Coronary artery (tissue), 2 donors: ENCODE measurements at regions not wholly inside any gene's neighbourhood (a gene's known extent, or its start where the extent isn't known, plus 50 kb on each side); places are given as distances from the start of the nearest gene placed in this dataset.

Source experiments
- DNase-seq: peaks from one replicate; pipeline ENCODE4 v3.0.0-alpha.2; 2017; ENCODE audit warnings: low spot score
- H3K27ac ChIP-seq, 2 donors: fragments of 200-600 bp; sonication (generic); one replicate each; pipeline ENCODE4 v1.5.1; 2016 to 2019
- H3K4me3 ChIP-seq: fragments of 200-600 bp; sonication (generic); 2 replicates; pipeline ENCODE4 v1.5.1; 2016; ENCODE audit warnings: mild to moderate bottlenecking, moderate library complexity
- CTCF ChIP-seq: fragments of 200-600 bp; sonication (generic); IDR thresholded peaks from one replicate; pipeline ENCODE4 v1.5.1; 2019; ENCODE audit warnings: antibody characterized with exemption

DNA sequence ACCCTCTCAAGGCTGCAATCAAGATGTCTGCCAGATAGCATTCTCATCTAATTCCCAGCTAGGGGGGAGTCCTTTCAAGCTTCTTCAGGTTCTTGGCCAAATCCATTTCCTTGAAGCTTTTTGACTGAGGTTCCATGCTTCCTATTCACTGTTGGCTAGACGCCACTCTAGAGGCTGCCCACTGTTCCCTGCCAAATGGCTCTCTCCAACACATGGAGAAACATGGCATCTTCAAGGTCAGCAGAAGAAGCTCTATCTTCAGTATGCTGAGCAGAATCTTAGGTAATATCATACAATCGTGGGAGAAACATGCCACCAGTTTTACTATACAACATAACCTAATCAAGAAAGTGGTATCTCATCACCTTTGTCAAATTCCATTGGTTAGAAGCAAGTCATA, 1985.1 kb upstream of the CELF4 start:
- no peak overlapping the region for H3K27ac ChIP-seq
- no peak overlapping the region for H3K4me3 ChIP-seq
- DNase-seq, result no peak
- TF ChIP-seq CTCF, result no peak

- DNase-seq, result no peak
- Histone ChIP-seq H3K27ac (no peak overlapping the region), H3K4me3 (no peak overlapping the region)
- no peak for TF ChIP-seq CTCF
Observed at GRCh38 chr18:39549144-39549543, 1983.5 kb upstream of the CELF4 start.

GRCh38 chr18:39531659-39532058, 1966.1 kb upstream of the CELF4 start:
- Histone ChIP-seq H3K27ac (no peak overlapping the region), H3K4me3 (no peak overlapping the region)
- DNase-seq, result no peak
- no peak for TF ChIP-seq CTCF

DNA sequence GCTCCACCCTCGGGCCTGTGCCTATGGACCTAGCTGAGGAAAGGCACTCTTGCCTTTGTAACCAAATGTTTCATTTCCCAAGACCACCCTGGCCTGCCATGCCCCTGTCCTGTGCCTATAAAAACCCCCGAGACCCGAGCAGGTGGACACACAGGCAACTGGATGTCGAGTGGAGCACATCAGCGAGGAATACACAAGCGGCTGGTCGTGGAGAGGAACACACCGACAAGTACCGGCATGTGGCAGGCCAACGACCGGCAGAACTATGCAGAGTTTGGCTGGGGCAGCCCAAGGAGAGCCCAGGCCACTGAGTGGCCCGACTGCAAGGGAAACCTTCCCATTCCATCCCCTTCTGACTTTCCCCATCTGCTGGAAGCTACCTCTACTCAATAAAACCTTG, 1963.8 kb upstream of the CELF4 start:
- no peak for TF ChIP-seq CTCF
- H3K4me3 ChIP-seq, result no peak overlapping the region
- DNase-seq, result no peak
- H3K27ac ChIP-seq, result no peak overlapping the region

GRCh38 chr18:39527465-39527864, 1961.9 kb upstream of the CELF4 start:
- DNase-seq, result no peak
- no peak overlapping the region for H3K4me3 ChIP-seq
- no peak overlapping the region for H3K27ac ChIP-seq
- TF ChIP-seq CTCF, result no peak

- no peak for DNase-seq
- Histone ChIP-seq H3K27ac (no peak overlapping the region), H3K4me3 (no peak overlapping the region)
- no peak for TF ChIP-seq CTCF
Observed at GRCh38 chr18:39524370-39524769, 1958.8 kb upstream of the CELF4 start.

- DNase-seq, result no peak
- H3K27ac ChIP-seq, result no peak overlapping the region
- TF ChIP-seq CTCF, result no peak
- H3K4me3 ChIP-seq, result no peak overlapping the region
Observed at GRCh38 chr18:39523281-39523680, 1957.7 kb upstream of the CELF4 start.
